ENCODE measurements at regions not wholly inside any gene's neighbourhood (a gene's known extent, or its start where the extent isn't known, plus 50 kb on each side); places are given as distances from the start of the nearest gene placed in this dataset.
"Not testable (repeated sequence)": the region's sequence is repeated elsewhere in the genome, so short reads cannot be mapped to it uniquely, and the experiment has no call there.

DNA sequence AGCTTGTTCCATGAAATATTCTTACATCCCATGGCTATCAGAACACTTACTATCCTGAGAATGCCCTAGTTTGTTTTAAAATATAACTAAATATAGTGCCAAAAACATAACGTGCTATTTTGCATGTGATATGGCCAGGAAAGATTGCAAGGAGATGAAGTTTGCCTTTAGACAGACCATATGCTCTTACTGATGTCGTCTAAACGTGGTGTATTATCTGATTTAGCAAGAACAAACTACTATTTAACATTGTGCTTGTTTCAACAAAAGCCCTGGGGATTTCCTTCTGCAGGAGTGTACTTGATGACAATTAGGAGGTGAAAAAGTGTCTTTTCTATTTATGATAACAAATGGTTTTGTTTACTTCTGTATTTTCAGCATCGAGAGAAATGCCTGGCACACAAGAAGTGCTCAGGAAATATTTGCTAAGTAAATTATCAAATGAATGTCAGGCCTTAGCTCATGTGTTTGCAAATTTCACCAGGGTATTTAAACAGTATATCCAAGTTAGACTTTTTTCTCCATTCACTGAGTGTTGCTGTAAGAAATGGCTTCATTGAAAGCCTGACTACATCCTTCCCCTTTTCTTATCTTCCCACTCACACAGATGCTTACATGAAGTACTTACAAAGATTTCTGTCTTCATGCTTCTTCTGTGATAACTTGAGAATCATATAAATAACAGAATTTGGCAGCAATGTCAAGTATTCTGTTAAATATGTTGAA is 1033.6 kb downstream of the CDH8 start:
- no peak for DNase-seq (ENCODE audit: low spot score)

DNA sequence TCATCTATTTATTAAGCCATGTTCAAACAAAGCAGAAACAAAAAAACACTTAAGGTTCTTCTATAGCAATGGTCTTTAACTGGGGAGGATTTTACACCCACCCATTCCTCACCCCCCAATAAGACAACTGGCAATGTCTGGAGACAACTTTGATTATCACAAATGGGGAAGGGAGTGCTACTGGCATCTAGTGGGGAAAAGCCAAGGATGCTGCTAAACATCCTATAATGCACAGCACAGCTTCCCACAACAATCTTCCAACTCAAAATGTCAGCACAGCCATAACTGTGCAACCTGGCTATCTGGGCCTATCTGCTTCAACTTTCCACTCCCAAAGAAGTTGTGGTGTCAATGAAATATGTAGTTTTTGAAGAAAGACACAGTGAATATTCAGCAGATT is 1044.4 kb downstream of the CDH8 start:
- DNase-seq (ENCODE audit: low spot score): no peak

DNA sequence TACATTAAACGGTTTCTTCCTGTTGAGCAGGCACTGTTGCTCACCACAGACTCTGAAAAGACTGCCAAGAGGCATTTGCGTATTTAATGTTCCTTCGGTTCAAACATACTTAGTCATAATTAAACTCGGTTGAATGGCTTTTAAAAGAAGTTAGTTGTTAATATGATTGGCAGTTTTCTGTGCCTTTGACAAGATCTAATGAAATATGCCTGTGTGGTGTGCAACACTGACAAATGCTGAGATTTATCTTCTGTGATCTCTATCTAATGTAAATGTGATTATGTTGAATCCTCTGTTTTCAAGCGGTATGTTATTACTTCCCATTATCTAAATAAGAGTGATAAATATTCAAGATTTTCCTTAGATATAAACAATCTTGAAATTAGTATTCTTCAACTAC is 1046.6 kb downstream of the CDH8 start:
- DNase-seq (ENCODE audit: low spot score): no peak

DNA sequence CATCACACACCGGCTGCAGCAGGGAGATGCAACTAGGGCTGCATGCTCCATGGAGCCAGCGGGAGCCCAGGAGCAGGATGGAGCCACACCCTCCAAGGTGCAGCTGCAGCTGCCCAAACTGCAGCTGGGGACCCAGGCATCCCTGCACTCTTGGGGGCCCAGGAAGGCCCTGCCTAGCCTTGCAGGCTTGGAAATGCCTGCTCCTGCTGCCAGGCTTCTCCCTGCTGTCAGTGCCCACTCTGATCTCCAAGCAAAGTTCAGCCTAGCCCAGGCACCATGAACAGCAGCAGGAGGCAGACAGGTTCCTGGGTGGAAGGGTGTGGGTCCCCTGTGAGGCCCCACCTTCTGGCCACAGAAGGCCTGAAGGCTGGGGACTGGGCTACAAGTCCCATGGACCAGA is 1057.1 kb downstream of the CDH8 start:
- no peak for DNase-seq (ENCODE audit: low spot score)

DNA sequence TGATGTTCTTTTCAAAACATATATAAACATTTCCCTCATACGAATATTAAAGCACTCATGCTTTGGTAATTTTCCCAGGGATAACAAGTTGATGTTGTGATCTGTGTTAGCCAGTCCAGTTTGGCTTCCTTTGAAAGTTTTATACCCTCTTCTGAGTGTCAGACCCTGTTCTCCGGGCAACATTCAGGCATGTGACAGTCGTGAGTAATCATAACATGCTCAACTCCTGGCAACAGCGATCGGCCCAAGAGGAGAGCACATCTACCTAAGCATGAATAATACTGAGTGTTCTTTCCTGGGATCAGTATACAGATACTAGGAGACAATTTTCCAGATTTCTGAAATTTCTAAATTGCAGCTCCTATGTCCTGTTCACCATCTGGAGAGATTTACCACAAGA is 1086.4 kb downstream of the CDH8 start:
- no peak for DNase-seq (ENCODE audit: low spot score)

DNA sequence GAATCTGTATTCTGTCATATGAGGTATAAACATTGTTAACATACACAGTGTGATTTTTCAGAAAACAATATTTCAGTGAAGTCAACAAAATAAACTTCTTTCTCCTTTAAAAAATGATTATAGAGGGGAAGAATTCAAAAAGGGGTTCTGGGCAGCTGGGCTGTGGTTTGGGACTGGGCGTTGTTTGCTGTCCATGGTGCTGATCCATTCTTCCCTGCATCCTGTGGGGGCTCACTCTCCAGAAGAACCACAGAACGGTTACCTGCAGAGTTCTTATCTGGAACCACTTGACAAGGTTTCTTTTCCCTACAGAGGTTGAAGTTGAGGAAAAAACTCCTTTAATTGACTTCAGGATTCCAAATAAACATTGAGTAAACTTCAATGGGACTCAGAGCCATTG is 1091.0 kb downstream of the CDH8 start:
- peak; percentile 14 for DNase-seq (ENCODE audit: low spot score)

DNA sequence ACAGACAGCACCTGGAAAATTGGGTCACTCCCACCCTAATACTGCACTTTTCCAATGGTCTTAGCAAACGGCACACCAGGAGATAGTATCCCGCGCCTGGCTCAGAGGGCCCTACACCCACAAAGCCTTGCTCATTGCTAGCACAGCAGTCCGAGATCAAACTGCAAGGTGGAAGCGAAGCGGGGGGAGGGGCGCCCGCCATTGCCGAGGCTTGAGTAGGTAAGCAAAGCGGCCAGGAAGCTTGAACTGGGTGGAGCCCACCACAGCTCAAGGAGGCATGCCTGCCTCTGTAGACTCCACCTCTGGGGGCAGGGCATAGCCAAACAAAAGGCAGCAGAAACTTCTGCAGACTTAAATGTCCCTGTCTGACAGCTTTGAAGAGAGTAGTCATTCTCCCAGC is 1100.0 kb downstream of the CDH8 start:
- not testable (repeated sequence) for DNase-seq (ENCODE audit: low spot score)

DNA sequence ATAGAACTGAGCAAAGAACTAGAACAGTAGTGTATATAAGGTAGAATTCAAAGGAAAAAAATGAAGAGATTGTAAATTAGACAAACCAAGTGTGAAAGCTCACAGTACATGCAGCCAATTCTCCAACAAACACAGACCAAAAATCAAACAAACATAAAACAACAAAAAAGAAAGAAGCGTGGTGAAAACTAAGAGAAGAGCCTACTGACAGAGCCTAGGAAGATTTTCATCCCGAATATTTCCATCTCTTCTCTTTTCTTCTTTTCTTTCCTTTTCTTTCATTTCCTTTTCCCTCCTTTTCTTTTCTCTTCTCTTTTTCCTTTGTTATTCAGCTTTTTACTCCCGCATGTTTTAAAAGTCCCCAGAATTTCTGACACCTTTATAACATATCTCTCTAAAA is 1103.6 kb downstream of the CDH8 start:
- DNase-seq (ENCODE audit: low spot score): no peak

DNA sequence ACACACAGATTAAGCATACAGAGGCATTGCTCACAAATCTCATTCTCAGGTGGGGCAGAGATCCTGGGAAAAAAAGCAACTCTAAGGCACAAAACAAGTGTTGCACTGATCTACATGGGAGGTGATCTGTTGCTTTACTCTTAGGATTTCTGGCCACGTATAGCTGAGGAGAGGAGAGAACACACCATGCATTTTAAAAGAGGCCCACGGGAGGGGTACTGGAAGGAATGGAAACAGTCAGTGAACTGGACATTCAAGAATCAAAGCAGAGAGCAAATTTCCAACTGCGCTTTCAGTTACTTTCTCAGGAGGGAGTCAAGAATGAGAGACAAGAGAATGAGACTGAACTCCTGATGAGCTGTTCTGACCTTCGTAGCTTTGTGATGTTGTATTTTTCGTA is 1105.9 kb downstream of the CDH8 start:
- DNase-seq (ENCODE audit: low spot score): no peak

DNA sequence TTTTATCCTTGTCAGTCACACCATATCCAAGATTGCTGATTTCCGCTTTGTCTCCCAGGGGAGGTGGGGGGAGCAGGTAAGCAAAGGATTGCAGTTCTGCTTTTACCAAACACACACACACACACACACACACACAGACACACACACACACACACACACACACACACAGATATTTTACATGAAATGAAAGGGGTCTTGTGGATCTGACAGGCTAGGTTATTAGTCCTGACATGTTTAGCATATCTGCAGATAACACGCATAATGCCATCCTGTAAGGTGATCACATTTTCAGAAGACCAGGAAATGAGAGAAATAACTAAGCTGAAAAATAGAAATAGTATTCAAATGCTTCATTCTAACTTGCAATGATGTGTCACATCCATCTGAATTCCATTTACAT is 1113.3 kb downstream of the CDH8 start:
- no peak for DNase-seq (ENCODE audit: low spot score)

DNA sequence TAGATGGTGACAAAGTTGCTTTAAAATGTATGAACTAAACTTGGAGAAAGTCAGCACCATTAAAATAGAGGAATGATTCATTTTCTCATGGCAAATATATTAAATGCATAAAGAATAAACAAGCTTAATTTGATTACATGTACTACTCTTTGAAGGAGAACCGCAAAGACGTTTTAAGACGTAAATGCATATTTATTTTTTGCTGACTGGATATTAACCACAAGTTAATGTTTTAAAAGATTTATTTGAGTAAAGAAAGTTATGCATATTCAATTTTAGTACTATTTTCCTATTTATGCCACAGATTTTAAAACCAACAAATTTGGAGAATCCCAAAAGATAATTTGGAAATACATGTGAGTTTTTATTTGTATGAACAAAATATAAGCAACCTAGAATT is 1121.9 kb downstream of the CDH8 start:
- no peak for DNase-seq (ENCODE audit: low spot score)

DNA sequence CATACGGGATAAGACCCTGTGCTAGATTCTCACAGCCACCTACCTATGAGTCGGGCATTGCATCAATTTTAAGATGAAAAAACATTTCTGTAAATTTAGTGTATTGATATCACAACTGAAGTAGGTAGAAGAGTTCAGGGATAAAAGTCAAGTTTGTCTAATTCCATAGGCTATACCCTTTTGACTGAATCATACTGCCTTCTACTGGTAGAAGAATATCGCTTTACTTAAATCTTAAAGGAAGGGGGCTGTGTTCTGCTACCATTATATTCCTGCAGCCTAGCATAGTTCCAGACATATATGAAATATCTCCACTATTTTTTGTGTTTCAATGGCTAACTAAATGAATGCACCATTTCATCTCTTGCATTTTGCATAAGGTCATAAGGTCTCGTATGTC is 1128.6 kb downstream of the CDH8 start:
- DNase-seq (ENCODE audit: low spot score): no peak

DNA sequence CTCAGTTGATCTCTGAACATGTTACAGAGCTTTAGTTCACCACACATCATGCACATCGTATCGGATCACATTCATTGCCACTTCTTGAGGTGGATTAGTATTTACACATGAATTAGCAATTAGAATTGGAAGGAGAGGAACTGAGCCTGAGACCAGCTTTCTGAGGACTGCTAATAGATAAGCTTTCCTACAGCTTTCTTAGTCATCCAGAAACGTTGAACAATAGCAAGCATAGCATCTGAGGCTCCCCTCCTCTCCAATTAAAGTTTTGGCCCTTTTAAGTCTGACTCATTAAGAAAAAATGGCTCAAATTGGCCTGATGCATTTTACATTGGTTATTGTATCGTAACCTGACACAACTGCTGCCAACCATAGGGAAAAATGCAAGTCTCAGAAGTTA is 1130.4 kb downstream of the CDH8 start:
- no peak for DNase-seq (ENCODE audit: low spot score)

DNA sequence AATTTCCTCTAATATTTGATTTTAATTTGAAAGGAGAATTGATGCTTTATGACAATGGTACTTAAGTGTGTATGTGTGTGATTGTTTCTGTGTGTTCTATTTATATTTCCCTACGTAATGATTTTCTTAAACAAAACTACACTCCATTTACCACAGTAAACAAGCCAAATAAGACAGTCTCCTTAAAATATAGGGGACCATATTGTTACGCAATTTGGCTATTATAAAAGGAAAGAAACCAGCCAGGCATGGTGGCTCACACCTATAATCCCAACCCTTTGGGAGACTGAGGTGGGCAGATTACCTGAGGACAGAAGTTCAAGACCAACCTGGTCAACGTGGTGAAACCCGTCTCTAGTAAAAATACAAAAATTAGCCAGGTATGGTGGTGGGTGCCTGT is 1134.1 kb downstream of the CDH8 start:
- DNase-seq (ENCODE audit: low spot score): no peak

DNA sequence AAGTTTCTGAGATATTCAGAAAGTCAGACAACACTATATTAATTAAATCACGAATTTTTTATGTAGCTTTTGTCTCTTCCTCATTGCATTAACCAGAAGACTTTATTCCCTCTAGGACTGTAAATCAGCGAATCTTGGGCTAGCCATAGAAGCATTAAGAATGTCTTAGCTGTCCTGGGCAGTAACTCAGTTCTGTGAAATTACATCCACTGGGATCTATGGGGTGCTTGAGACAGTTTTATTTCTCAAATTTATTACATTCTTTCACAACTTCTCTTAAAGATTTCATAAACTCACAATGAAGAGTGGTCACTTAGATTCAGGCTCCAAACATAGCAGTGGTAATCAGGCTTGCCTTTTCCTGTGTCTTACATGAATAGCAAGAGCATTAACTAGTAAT is 1153.4 kb downstream of the CDH8 start:
- DNase-seq (ENCODE audit: low spot score): no peak

DNA sequence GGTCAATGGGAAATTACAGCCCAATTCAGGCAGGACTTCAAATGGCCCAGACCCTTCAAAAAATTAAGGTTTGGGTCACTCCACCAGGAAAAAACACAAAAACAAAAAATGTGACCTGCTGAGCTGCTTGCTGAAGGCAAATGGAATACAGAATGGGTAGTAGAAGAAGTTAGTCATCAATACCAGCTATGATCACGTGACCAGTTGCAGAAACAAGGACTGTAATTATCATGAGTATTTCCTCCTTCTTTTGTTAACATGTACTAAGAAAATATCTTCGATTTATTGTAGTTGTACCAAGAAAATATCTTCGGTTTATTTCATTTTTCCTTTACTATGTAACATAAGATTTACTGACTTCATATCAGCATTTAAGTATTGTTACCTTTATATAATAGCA is 1183.6 kb downstream of the CDH8 start:
- DNase-seq (ENCODE audit: low spot score): no peak

DNA sequence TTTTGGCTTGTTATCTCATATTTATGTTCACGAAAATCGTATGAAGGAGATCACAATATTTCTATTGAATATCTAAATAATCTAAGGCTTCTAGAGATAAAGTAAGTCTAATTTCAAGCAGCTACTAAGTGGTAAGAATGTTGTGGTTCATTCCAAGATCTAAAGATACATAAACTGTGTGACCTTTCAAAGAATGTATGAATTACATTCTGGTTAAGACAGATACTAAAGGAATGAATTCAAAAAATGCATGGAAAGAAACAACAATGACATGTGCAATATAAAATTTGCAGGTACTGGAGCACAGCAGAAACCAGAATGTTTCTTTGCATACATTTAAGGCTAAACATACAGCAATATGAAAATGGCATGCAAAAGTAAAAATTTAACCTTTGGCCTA is 1214.6 kb downstream of the CDH8 start:
- no peak for DNase-seq (ENCODE audit: low spot score)

DNA sequence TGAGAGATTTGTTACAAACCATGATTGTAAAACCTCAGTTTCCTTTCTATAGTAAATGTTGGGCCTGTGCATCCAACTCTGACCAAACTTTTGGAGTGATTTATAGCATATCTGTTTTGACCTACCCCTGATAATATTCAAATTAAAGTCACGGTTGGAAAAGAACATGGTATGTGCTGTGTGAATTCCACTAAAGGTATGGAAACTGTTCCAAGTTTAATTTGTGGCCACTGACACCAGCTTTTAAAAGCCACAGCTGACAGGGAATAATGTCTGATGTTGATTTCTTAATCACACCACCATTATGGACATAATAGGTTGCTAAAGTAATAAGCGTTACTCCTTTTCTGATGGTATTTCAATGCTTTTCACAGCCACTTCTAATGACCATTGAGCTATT is 1215.9 kb downstream of the CDH8 start:
- no peak for DNase-seq (ENCODE audit: low spot score)

DNA sequence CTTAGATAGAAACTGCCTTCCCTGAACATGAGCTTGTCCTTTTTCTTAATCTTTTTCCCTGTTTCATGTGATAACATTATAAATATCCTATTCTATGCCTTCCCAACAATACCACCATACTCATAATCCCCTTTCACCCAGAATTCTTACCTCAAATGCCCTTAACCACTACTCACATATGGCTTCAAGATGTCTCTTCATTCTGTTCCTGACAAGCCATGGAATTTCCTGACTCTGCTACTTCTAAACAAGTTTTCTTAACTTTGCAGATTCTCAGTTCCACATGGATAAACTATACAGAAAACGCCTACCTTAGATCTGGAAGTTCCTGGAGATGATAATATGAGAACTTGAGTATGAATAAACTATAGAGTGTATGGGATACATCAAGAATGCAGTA is 1217.8 kb downstream of the CDH8 start:
- DNase-seq (ENCODE audit: low spot score): no peak

DNA sequence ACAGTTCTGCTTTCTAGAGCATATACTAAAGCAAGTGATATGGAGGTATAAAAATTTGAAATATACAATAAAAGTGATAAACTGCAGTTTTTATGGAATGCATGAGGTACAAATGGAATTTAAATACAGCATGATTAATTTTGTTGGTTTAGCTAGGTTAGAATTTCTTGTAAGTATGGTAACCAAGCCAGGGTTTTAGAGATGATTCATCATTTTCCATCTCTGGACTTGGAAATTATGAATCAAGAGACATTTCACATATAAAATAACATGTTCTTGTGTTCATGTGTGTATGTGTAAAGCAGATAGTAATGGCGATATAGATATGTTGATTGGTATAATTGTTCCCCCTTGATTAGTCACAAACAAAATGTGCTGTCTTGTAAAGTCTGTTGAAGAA is 1219.8 kb downstream of the CDH8 start:
- no peak for DNase-seq (ENCODE audit: low spot score)

DNA sequence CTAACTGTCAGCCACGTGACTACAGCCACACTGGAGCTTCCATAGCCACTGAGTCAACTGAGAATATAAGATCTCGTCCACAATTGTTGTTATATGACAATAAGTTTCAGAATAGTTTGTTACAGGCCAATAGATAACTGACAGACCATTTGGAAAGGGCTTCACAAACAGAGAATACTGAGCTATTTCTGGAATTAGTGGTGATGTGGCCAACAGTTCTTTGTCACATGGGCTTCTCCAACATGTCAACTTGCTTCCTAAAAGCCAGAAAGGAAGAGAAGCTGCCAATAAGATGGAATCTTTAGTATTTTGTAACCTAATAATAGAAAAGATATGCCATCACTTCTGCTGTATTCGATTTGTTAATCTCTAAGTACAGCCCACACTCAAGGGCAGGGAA is 1220.4 kb downstream of the CDH8 start:
- no peak for DNase-seq (ENCODE audit: low spot score)

DNA sequence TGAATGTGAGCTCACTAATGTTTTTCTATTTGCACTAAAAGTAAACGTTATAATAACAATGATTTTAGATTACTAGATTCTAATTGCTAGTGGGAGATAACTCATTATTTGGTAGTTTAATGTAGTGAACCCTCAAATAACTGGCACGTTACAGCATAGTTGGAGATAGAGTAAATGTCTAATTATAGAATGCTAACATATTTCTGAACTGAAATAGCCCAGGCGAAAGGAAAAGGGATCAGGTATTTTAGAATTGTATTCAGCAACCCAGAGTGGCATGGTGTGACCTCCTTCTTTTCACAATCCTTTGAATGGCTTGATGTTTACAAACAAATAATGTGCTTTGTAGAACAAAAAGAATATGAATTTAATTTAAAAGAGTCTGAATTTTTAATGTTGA is 1221.2 kb downstream of the CDH8 start:
- DNase-seq (ENCODE audit: low spot score): no peak

DNA sequence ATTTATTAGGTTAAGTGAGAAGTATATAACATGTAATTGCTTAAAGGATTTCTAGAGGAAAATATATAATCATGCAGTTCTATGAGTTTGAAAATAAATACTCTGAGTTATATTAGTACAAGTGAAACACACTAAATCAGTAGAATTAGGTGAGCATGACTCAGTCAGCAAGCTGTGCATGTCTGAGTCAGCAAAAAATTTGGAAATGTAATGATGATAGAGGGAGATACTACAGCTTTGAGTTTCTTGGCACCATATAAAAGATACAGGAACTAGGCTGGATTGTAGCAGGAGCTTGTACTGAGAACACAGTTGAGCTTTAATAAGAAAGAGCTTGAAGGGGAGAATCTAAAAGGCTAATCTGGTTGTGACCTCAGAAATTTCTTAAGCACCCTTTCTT is 1224.6 kb downstream of the CDH8 start:
- DNase-seq (ENCODE audit: low spot score): no peak

DNA sequence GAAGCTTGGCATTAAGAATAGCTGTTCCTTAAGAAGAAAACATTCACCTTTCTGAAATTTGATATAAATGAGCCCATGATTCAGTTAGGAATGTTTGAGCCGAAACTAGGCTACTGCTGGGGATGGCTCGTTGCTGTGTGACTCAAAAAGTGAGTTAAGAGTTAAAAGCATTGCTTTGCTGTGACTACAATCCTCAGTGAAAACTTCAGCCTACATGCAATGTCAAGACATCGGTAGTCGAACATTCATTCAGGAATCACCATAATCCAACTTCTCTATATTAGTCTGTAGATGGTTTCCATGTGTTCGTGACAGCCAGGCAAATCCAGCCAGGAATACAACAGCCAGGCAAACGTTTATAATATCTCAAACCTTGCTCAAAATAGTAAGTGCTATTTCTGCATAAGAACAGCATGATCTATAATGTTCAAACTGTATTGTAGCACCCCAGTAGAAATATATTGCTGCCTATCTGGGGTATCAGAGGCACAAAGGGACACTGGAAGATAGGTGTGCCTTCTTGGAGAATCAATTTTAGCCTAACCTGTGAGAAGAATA is 1225.1 kb downstream of the CDH8 start:
- DNase-seq (ENCODE audit: low spot score): no peak

Measured in mucosa of gallbladder (tissue), 1 donor.